CD4-positive, alpha-beta memory T cell (primary cell): ENCODE measurements at regions not wholly inside any gene's neighbourhood (a gene's known extent, or its start where the extent isn't known, plus 50 kb on each side); places are given as distances from the start of the nearest gene placed in this dataset.

Experiments
- CTCF ChIA-PET: fragments of 350-600 bp; sonication (Branson Sonifier 250); formaldehyde crosslinking; loops from one replicate; lab custom pipeline; 2021; ENCODE audit warnings: inconsistent platforms; ENCODE audit not compliant: partially characterized antibody; lab: Charles Lee
- POLR2A ChIA-PET: fragments of 350-600 bp; sonication (Branson Sonifier 250); formaldehyde crosslinking; loops from one replicate; lab custom pipeline; 2021; ENCODE audit not compliant: partially characterized antibody; lab: Charles Lee
- DNase-seq, 5 donors: peaks; one replicate each; pipeline versions ENCODE4 v3.0.0 to v3.0.0-alpha.2; 2020 to 2022; ENCODE audit warnings: mixed read lengths in 1 of 5
- H3K27ac ChIP-seq: one replicate; pipeline ENCODE4 v1.7.0; 2013; ENCODE audit warnings: low read depth, low read length
- H3K27me3 ChIP-seq: 2 replicates; pipeline ENCODE4 v1.7.0; 2013; ENCODE audit warnings: mild to moderate bottlenecking, low read length, moderate library complexity; ENCODE audit not compliant: insufficient read depth
- H3K36me3 ChIP-seq: 2 replicates; pipeline ENCODE4 v1.7.0; 2013; ENCODE audit warnings: mild to moderate bottlenecking, low read length, moderate library complexity; ENCODE audit not compliant: insufficient read depth
- H3K4me1 ChIP-seq: 2 replicates; pipeline ENCODE4 v1.7.0; 2013; ENCODE audit warnings: mild to moderate bottlenecking, low read length, moderate library complexity; ENCODE audit not compliant: insufficient read depth
- H3K4me3 ChIP-seq, 2 donors: one replicate each; pipeline ENCODE4 v1.7.0; 2013; ENCODE audit warnings: low read length in 2 of 2, mild to moderate bottlenecking in 1 of 2
- H3K9me3 ChIP-seq, 2 donors: one replicate each; pipeline ENCODE4 v1.7.0; 2013; ENCODE audit warnings: low read length in 2 of 2, control low read depth in 1 of 2; ENCODE audit not compliant: control insufficient read depth in 1 of 2
- H3K27ac Mint-ChIP-seq, 7 donors: one replicate each; pipeline ENCODE4 v1.8.0; 2020 to 2021; ENCODE audit warnings: mixed read lengths in 7 of 7, mild to moderate bottlenecking in 6 of 7, inconsistent platforms in 3 of 7, moderate library complexity in 3 of 7
- H3K27me3 Mint-ChIP-seq, 2 donors: one replicate each; pipeline ENCODE4 v1.8.0; 2020 to 2021; ENCODE audit warnings: mixed read lengths in 2 of 2
- H3K36me3 Mint-ChIP-seq, 2 donors: one replicate each; pipeline ENCODE4 v1.8.0; 2020 to 2021; ENCODE audit warnings: mixed read lengths in 2 of 2, inconsistent platforms in 1 of 2, mild to moderate bottlenecking in 1 of 2
- H3K4me1 Mint-ChIP-seq, 4 donors: one replicate each; pipeline ENCODE4 v1.8.0; 2020 to 2021; ENCODE audit warnings: mixed read lengths in 4 of 4, mild to moderate bottlenecking in 1 of 4
- H3K4me3 Mint-ChIP-seq, 8 donors: one replicate each; pipeline ENCODE4 v1.8.0; 2020 to 2021; ENCODE audit warnings: mixed read lengths in 8 of 8, mild to moderate bottlenecking in 7 of 8, moderate library complexity in 6 of 8, inconsistent platforms in 3 of 8
- H3K9me3 Mint-ChIP-seq, 8 donors: one replicate each; pipeline ENCODE4 v1.8.0; 2020 to 2021; ENCODE audit warnings: mixed read lengths in 8 of 8, mild to moderate bottlenecking in 5 of 8, inconsistent platforms in 3 of 8, moderate library complexity in 1 of 8
- intact Hi-C: fragments of 100-400 bp; cut with micrococcal nuclease; formaldehyde crosslinking; loops from one replicate; pipeline ENCODE4 v1.15.1; 2023

DNA sequence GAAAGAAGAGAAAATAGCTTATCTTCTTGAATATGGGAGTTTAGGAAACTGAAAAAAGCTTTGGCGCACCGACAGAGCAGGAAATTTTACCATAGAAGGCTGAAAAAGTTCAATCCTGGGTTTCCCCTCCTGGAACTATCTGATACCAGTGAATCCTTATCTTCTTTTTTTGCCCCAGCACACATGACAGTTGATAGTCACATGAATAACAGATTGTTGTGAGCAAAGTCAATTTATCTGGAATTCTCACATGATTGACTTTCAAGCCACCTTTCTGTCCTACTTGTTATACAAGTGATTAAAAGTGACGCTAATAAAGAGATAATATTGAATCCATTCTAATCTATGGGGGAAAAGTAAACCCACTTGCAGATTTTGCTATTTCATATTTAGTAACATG is 365.8 kb upstream of the NPVF start:
- H3K36me3 Mint-ChIP-seq: no peaks in the 10 kb centered on the region
- Histone ChIP-seq H3K27me3 (no peaks in the 10 kb centered on the region), H3K4me1 (no peaks in the 10 kb centered on the region), H3K27ac (no peak overlapping the region), H3K4me3 (no peak overlapping the region), H3K36me3 (no peaks in the 10 kb centered on the region), H3K9me3 (no peaks in the 10 kb centered on the region)
- peaks cover 0 to 2% (median 0%) of the 10 kb centered on the region in 8 donors for H3K9me3 Mint-ChIP-seq
- intact Hi-C loops: no loop called here
- H3K27ac Mint-ChIP-seq: no peak overlapping the region
- H3K4me3 Mint-ChIP-seq: no peak overlapping the region
- POLR2A ChIA-PET: no interaction called here
- CTCF ChIA-PET: no interaction called here
- H3K27me3 Mint-ChIP-seq: peaks cover 10 to 16% of the 10 kb centered on the region in 2 donors
- no peaks in the 10 kb centered on the region for H3K4me1 Mint-ChIP-seq
- DNase-seq: no peak

DNA sequence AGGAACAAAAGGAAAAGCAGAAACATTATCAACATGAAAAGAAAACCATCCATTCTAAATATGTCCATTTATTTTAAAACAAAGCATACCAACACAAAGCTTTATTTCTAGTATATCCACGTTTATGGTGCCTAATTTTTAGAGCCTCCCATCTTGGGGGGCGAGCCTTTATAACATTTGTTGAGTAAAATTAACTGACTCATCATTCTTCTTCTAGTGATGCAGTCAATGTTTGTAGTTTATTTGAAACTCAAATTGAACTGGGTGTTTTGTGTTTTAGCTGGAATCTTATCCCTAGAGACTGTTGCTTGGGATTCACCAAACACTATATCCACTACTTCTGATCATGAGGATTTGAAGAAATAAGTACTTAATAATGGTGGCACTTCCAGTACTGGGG is 366.4 kb upstream of the NPVF start:
- H3K4me1 Mint-ChIP-seq: no peaks in the 10 kb centered on the region
- H3K27ac ChIP-seq: no peak overlapping the region
- no peak overlapping the region for H3K4me3 Mint-ChIP-seq
- peaks cover 4 to 10% of the 10 kb centered on the region in 2 donors for H3K27me3 Mint-ChIP-seq
- H3K27me3 ChIP-seq: no peaks in the 10 kb centered on the region
- intact Hi-C loops: no loop called here
- H3K9me3 ChIP-seq: no peaks in the 10 kb centered on the region
- no peaks in the 10 kb centered on the region for H3K36me3 ChIP-seq
- H3K4me3 ChIP-seq: no peak overlapping the region
- H3K36me3 Mint-ChIP-seq: no peaks in the 10 kb centered on the region
- no peak for DNase-seq
- ChIA-PET POLR2A (no interaction called here), CTCF (no interaction called here)
- no peaks in the 10 kb centered on the region for H3K4me1 ChIP-seq
- no peak overlapping the region for H3K27ac Mint-ChIP-seq
- H3K9me3 Mint-ChIP-seq: peaks cover 0 to 2% (median 0%) of the 10 kb centered on the region in 8 donors

DNA sequence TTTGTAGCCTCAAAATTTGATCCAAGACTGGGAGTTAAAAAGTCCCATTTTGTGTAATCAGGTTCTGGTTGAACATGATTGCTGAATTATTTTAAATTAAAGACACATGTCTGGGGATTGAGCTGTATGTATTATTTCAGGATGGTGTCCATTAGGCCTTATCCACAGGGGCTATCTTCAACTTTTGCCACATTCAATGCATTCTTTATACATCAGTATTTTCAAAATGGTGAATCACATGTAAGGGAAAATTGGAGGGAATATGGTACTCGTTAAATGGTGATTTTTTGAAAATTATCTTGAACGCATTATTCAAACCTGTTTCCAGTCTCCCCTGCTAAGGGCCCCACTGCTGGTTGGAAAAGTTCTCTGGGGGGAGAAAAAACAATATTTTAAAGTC is 367.7 kb upstream of the NPVF start:
- no peak overlapping the region for H3K4me3 Mint-ChIP-seq
- H3K4me3 ChIP-seq: no peak overlapping the region
- H3K27ac ChIP-seq: no peak overlapping the region
- H3K4me1 ChIP-seq: no peaks in the 10 kb centered on the region
- H3K36me3 ChIP-seq: no peaks in the 10 kb centered on the region
- no peak overlapping the region for H3K27ac Mint-ChIP-seq
- no peaks in the 10 kb centered on the region for H3K4me1 Mint-ChIP-seq
- no peaks in the 10 kb centered on the region for H3K9me3 ChIP-seq
- H3K9me3 Mint-ChIP-seq: peaks cover 0 to 2% (median 0%) of the 10 kb centered on the region in 8 donors
- no peaks in the 10 kb centered on the region for H3K36me3 Mint-ChIP-seq
- H3K27me3 Mint-ChIP-seq: peaks cover 4 to 10% of the 10 kb centered on the region in 2 donors
- POLR2A ChIA-PET: no interaction called here
- DNase-seq: no peak
- CTCF ChIA-PET: no interaction called here
- H3K27me3 ChIP-seq: no peaks in the 10 kb centered on the region
- intact Hi-C loops: no loop called here

DNA sequence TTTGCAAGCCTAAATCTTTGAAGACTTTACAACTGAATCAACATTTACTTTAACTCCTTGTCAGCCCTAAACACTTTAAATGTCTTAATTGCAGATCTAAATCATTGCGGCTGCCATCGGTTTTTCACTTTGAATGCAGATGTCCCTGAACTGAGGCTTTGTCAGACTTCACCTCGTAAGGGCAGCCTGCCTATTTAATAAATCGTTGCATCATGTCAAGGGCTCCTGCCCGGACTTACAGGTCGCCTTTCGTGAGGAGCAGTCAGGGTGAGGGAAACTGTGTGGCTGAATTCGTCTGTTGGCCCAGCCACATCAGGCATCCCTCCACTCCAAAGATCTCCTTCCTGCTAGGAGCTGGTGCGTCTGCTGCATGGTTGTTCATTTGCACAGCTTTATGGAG is 368.2 kb upstream of the NPVF start:
- Histone ChIP-seq H3K9me3 (no peaks in the 10 kb centered on the region), H3K27me3 (no peaks in the 10 kb centered on the region), H3K4me3 (no peak overlapping the region), H3K4me1 (no peaks in the 10 kb centered on the region), H3K36me3 (no peaks in the 10 kb centered on the region), H3K27ac (no peak overlapping the region)
- H3K27ac Mint-ChIP-seq: no peak overlapping the region
- CTCF ChIA-PET: no interaction called here
- H3K9me3 Mint-ChIP-seq: peaks cover 0 to 2% (median 0%) of the 10 kb centered on the region in 8 donors
- POLR2A ChIA-PET: no interaction called here
- H3K36me3 Mint-ChIP-seq: no peaks in the 10 kb centered on the region
- no peak overlapping the region for H3K4me3 Mint-ChIP-seq
- H3K27me3 Mint-ChIP-seq: peaks cover 4 to 7% of the 10 kb centered on the region in 2 donors
- no peaks in the 10 kb centered on the region for H3K4me1 Mint-ChIP-seq
- intact Hi-C loops: no loop called here
- no peak for DNase-seq

DNA sequence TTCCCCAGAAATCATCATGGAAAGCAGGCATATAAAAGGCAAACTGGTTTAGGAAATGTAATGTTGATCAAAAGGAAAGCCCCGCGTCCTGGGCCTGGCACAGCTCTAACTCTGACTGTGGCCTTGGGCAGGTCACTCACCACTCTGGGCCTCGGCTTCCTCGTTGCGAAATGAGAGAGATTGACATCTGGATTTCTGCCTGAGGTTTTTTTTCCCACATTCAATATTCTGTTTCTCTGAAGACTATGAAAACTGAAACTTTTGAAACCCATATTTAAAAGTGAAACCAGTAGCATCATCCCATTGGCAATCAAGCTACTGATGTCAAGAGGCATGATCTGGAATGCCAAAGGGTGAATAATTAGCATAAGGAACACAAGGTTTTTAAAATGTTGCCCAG is 369.7 kb upstream of the NPVF start:
- intact Hi-C loops: no loop called here

DNA sequence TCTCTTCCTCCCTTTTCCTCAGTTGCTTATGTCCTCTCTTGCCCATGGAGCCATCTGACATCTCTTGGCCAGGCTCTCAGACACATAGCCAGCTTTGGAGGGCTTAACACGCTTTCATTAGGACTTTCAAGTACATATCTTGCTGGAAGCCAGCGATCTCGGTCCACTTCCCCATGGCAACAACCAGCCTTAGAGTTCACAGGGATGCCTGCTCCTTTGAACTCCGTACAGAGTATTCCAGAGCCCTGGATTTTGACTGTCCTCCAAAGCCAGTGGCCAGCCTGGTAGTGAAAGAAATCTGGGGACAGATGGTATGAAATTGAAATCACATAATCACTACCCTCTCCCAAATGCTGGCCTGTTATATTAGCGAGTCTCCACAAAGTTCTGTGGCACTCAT is 370.5 kb upstream of the NPVF start:
- Histone ChIP-seq H3K9me3 (no peaks in the 10 kb centered on the region), H3K36me3 (no peaks in the 10 kb centered on the region), H3K4me3 (no peak overlapping the region), H3K27ac (no peak overlapping the region), H3K27me3 (no peaks in the 10 kb centered on the region), H3K4me1 (no peaks in the 10 kb centered on the region)
- H3K4me3 Mint-ChIP-seq: no peak overlapping the region
- POLR2A ChIA-PET: no interaction called here
- H3K36me3 Mint-ChIP-seq: no peaks in the 10 kb centered on the region
- no peak for DNase-seq
- H3K9me3 Mint-ChIP-seq: peaks cover 0 to 1% (median 0%) of the 10 kb centered on the region in 8 donors
- intact Hi-C loops: no loop called here
- no peak overlapping the region for H3K27ac Mint-ChIP-seq
- no peaks in the 10 kb centered on the region for H3K4me1 Mint-ChIP-seq
- CTCF ChIA-PET: no interaction called here
- H3K27me3 Mint-ChIP-seq: peaks cover 3 to 4% of the 10 kb centered on the region in 2 donors

More for the DNA sequence above, 369.7 kb upstream of the NPVF start:
- no peaks in the 10 kb centered on the region for H3K9me3 ChIP-seq
- DNase-seq: no peak
- CTCF ChIA-PET: no interaction called here
- peaks cover 4 to 7% of the 10 kb centered on the region in 2 donors for H3K27me3 Mint-ChIP-seq
- no peak overlapping the region for H3K4me3 Mint-ChIP-seq
- no peaks in the 10 kb centered on the region for H3K27me3 ChIP-seq
- H3K27ac ChIP-seq: no peak overlapping the region
- POLR2A ChIA-PET: no interaction called here
- peaks cover 0 to 2% (median 0%) of the 10 kb centered on the region in 8 donors for H3K9me3 Mint-ChIP-seq
- H3K36me3 Mint-ChIP-seq: no peaks in the 10 kb centered on the region
- no peaks in the 10 kb centered on the region for H3K4me1 Mint-ChIP-seq
- H3K27ac Mint-ChIP-seq: no peak overlapping the region
- H3K4me3 ChIP-seq: no peak overlapping the region
- no peaks in the 10 kb centered on the region for H3K36me3 ChIP-seq
- H3K4me1 ChIP-seq: no peaks in the 10 kb centered on the region

DNA sequence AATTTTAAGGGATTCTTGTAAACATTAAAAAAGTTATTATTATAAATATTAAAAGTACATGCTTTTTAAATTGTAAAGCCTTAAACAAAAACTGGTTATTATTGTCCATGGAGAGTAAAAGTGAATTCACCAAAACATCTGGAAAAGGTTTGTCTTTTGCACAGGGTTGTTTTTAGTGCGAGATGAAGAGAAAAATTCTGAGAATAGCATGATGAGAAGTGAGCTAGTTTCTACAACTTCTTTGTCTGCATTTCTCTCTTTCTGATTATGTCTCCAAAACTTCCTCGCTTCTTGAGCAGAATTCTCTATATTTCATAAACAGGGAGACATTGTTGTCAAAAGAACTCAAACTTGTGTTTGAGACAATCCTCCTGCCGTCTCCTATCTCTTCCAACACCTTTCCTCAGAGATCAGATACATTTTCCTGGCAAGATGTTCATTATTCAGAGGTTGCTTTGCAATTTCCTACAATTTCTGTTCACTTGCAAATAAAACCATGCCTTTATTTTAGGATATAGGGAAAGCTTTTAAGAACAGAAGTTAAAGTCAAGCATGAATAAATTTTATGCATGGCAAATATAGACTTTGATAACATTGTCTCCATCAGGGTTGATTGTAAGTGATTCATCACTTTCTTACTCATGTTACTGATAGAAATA is 372.1 kb upstream of the NPVF start:
- no peaks in the 10 kb centered on the region for H3K36me3 ChIP-seq
- Mint-ChIP-seq H3K4me3 (no peak overlapping the region), H3K36me3 (no peaks in the 10 kb centered on the region), H3K27me3 (peaks cover 0 to 3% of the 10 kb centered on the region in 2 donors), H3K27ac (no peak overlapping the region), H3K9me3 (peaks cover 0 to 2% (median 0%) of the 10 kb centered on the region in 8 donors), H3K4me1 (no peaks in the 10 kb centered on the region)
- no peaks in the 10 kb centered on the region for H3K9me3 ChIP-seq
- intact Hi-C loops: no loop called here
- no peak overlapping the region for H3K4me3 ChIP-seq
- no peaks in the 10 kb centered on the region for H3K4me1 ChIP-seq
- H3K27ac ChIP-seq: no peak overlapping the region
- ChIA-PET POLR2A (no interaction called here), CTCF (interaction anchor here (1.3 kb wide), 1 partner anchor 14 kb away, joined by 3 read pairs; no protein-coding TSS in a partner anchor)
- DNase-seq: no peak
- no peaks in the 10 kb centered on the region for H3K27me3 ChIP-seq
